ENCODE measurements at regions not wholly inside any gene's neighbourhood (a gene's known extent, or its start where the extent isn't known, plus 50 kb on each side); places are given as distances from the start of the nearest gene placed in this dataset.
"Not testable (repeated sequence)": the region's sequence is repeated elsewhere in the genome, so short reads cannot be mapped to it uniquely, and the experiment has no call there.

GRCh38 chr15:25579127-25579526 lies 140.3 kb upstream of the UBE3A start:
- no peaks in the 10 kb centered on the region for H3K36me3 ChIP-seq
- TF ChIP-seq, protein P1, sequence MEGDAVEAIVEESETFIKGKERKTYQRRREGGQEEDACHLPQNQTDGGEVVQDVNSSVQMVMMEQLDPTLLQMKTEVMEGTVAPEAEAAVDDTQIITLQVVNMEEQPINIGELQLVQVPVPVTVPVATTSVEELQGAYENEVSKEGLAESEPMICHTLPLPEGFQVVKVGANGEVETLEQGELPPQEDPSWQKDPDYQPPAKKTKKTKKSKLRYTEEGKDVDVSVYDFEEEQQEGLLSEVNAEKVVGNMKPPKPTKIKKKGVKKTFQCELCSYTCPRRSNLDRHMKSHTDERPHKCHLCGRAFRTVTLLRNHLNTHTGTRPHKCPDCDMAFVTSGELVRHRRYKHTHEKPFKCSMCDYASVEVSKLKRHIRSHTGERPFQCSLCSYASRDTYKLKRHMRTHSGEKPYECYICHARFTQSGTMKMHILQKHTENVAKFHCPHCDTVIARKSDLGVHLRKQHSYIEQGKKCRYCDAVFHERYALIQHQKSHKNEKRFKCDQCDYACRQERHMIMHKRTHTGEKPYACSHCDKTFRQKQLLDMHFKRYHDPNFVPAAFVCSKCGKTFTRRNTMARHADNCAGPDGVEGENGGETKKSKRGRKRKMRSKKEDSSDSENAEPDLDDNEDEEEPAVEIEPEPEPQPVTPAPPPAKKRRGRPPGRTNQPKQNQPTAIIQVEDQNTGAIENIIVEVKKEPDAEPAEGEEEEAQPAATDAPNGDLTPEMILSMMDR (IDR thresholded peaks at IDR 0.05; ENCODE audit: low read depth, low read length): no peak

GRCh38 chr15:25572191-25572590 lies 133.4 kb upstream of the UBE3A start:
- TF ChIP-seq, protein P1 (IDR thresholded peaks at IDR 0.05; ENCODE audit: low read depth, low read length): no peak
- H3K27me3 ChIP-seq (ENCODE audit: insufficient read depth, low read depth, severe bottlenecking): no peaks in the 10 kb centered on the region
- H3K36me3 ChIP-seq: no peaks in the 10 kb centered on the region
- DNase-seq: no peak
- H3K9me3 ChIP-seq (ENCODE audit: severe bottlenecking): no peaks in the 10 kb centered on the region
- no peak overlapping the region for H3K27ac ChIP-seq
- H3K4me3 ChIP-seq (ENCODE audit: low read depth, low read length): no peak overlapping the region

More at GRCh38 chr15:25579127-25579526, 140.3 kb upstream of the UBE3A start:
- no peak overlapping the region for H3K27ac ChIP-seq
- DNase-seq: no peak
- H3K9me3 ChIP-seq (ENCODE audit: severe bottlenecking): peaks cover 4% of the 10 kb centered on the region
- no peaks in the 10 kb centered on the region for H3K27me3 ChIP-seq (ENCODE audit: insufficient read depth, low read depth, severe bottlenecking)
- H3K4me3 ChIP-seq (ENCODE audit: low read depth, low read length): no peak overlapping the region

- Histone ChIP-seq H3K4me3 (ENCODE audit: low read depth, low read length) (no peak overlapping the region), H3K36me3 (no peaks in the 10 kb centered on the region), H3K27ac (no peak overlapping the region), H3K9me3 (ENCODE audit: severe bottlenecking) (no peaks in the 10 kb centered on the region), H3K27me3 (ENCODE audit: insufficient read depth, low read depth, severe bottlenecking) (no peaks in the 10 kb centered on the region)
- TF ChIP-seq, protein P1 (IDR thresholded peaks at IDR 0.05; ENCODE audit: low read depth, low read length): no peak
- no peak for DNase-seq
These were observed 129.9 kb upstream of the UBE3A start for GRCh38 chr15:25568751-25569150.

GRCh38 chr15:25566545-25566944 lies 127.7 kb upstream of the UBE3A start:
- H3K9me3 ChIP-seq (ENCODE audit: severe bottlenecking); H3K27me3 ChIP-seq (ENCODE audit: insufficient read depth, low read depth, severe bottlenecking); H3K4me3 ChIP-seq (ENCODE audit: low read depth, low read length); H3K27ac ChIP-seq; H3K36me3 ChIP-seq; DNase-seq: not testable (repeated sequence)

DNA sequence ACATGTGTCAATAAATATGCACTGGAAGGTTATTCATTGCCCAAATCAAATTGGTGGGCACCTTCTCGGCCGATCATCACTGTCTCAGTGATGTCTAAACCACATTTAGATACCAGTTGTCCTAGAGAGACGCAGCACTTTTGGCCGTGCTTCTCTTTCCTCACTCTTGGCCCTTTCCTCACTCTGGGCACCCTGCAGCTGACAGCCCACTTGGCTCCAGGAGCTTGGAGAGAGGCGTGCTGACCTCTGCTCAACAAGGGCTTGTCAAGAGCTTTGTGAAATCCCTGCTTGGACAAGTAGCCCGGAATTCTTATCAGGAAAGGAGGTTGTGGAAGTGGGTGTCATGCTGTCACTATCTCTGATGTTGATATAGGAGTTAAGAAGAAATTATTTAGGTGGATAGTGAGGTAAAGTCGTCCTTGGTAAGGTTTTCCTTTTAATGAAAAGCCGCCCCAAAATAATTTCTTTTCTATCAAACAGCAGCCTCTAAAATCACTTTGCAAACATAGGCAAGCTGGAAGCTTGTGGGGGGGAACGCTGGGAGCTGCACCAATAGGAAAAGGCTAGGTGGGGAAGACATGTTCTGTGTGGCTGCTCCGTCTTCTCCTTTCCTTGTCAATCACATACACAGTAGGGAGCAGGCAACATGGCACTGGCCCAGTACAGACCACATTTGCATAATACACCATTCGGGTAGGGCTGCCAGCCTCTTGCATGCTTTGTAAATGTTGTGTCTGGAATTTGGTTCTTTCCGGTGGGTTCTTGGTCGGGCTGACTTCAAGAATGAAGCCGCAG lies 126.8 kb upstream of the UBE3A start:
- Histone ChIP-seq H3K27me3 (ENCODE audit: insufficient read depth, low read depth, severe bottlenecking) (no peaks in the 10 kb centered on the region), H3K27ac (no peak overlapping the region)
- TF ChIP-seq, protein P1 (IDR thresholded peaks at IDR 0.05; ENCODE audit: low read depth, low read length): no peak

GRCh38 chr15:25563596-25563995 lies 124.8 kb upstream of the UBE3A start:
- no peak for DNase-seq
- TF ChIP-seq, protein P1 (IDR thresholded peaks at IDR 0.05; ENCODE audit: low read depth, low read length): no peak
- Histone ChIP-seq H3K27ac (no peak overlapping the region), H3K27me3 (ENCODE audit: insufficient read depth, low read depth, severe bottlenecking) (no peaks in the 10 kb centered on the region), H3K9me3 (ENCODE audit: severe bottlenecking) (peaks cover 2% of the 10 kb centered on the region), H3K4me3 (ENCODE audit: low read depth, low read length) (no peak overlapping the region), H3K36me3 (no peaks in the 10 kb centered on the region)

More for the DNA sequence above, 126.8 kb upstream of the UBE3A start:
- Histone ChIP-seq H3K36me3 (no peaks in the 10 kb centered on the region), H3K4me3 (ENCODE audit: low read depth, low read length) (no peak overlapping the region), H3K9me3 (ENCODE audit: severe bottlenecking) (peaks cover 2% of the 10 kb centered on the region)
- no peak for DNase-seq
